ENCODE measurements at regions not wholly inside any gene's neighbourhood (a gene's known extent, or its start where the extent isn't known, plus 50 kb on each side); places are given as distances from the start of the nearest gene placed in this dataset.

GRCh38 chr12:126952096-126953007 lies 1314.6 kb upstream of the TMEM132C start:
- in situ Hi-C loops (cut with MboI) (no loop called here), intact Hi-C loops (cut with micrococcal nuclease; ENCODE audit: unreplicated experiment) (no loop called here)
- RAD21 ChIA-PET (ENCODE audit: unreplicated experiment) = no interaction called here
- SMC1A ChIA-PET (ENCODE audit: uncharacterized antibody, unreplicated experiment) = interaction anchor here (0.6 kb wide), 1 partner anchor 498 kb away, joined by 3 read pairs; no protein-coding TSS in a partner anchor
- Histone ChIP-seq H2AFZ (ENCODE audit: control insufficient read depth, low read depth, low read length) (no peak overlapping the region), H3K4me1 (ENCODE audit: control insufficient read depth, insufficient read depth, low read length) (no peaks in the 10 kb centered on the region), H3K36me3 (ENCODE audit: control insufficient read depth in 2 of 2, insufficient read depth in 2 of 2, low read length in 1 of 2) (no peaks in the 10 kb centered on the region), H3K9ac (ENCODE audit: control insufficient read depth, insufficient read depth, low read length) (no peak overlapping the region), H3K9me3 (replicated peaks; ENCODE audit: control insufficient read depth, insufficient read depth, low read length) (no peaks in the 10 kb centered on the region; the same call in 2 of the 3 replicates), H3K4me3 (no peak overlapping the region), H4K20me1 (ENCODE audit: control insufficient read depth, insufficient read depth) (no peaks in the 10 kb centered on the region), H3K27ac (ENCODE audit: control insufficient read depth, insufficient read depth) (no peak overlapping the region), H3K27me3 (replicated peaks in 1 of 2; ENCODE audit: control insufficient read depth in 2 of 2, insufficient read depth in 2 of 2, low read length in 1 of 2) (no peaks in the 10 kb centered on the region), H3K79me2 (ENCODE audit: control insufficient read depth, insufficient read depth, low read length) (no peaks in the 10 kb centered on the region), H3K4me2 (ENCODE audit: control insufficient read depth, insufficient read depth) (no peak overlapping the region)
- 28% methylated on average over 8 of the region's 8 CpGs for WGBS (ENCODE audit: insufficient coverage, insufficient replicate concordance, low lambda C conversion rate, missing lambda C conversion rate)
- POLR2A ChIA-PET = no interaction called here
- CTCF ChIA-PET = no interaction called here
- BruUV-seq (replicated peaks) = no TSS peak
- no peak for DNase-seq (ENCODE audit: low read depth, low spot score)
- FAIRE-seq = no peak
- no peak for ATAC-seq
- no peak for TF ChIP-seq HDAC2 (IDR thresholded peaks at IDR 0.05)
- no peak for TF ChIP-seq SRF (IDR thresholded peaks at IDR 0.05; ENCODE audit: low read depth in 2 of 2, low read length in 2 of 2)
- no peak for TF ChIP-seq CTCF (IDR thresholded peaks at IDR 0.05 in 2 of 3, conservative IDR thresholded peaks at IDR 0.05 in 1 of 3; ENCODE audit: control insufficient read depth in 2 of 3, extremely low read depth in 1 of 3, insufficient read depth in 1 of 3, low read depth in 3 of 3, low read length in 3 of 3)
- no peak for TF ChIP-seq TAF1 (IDR thresholded peaks at IDR 0.05; ENCODE audit: borderline replicate concordance, low read depth, low read length)
- TF ChIP-seq ZNF24 (IDR thresholded peaks at IDR 0.05) = no peak
- TF ChIP-seq TCF3 (IDR thresholded peaks at IDR 0.05; ENCODE audit: borderline replicate concordance, insufficient read depth, low read depth, low read length) = no peak
- no peak for TF ChIP-seq NFIC (IDR thresholded peaks at IDR 0.05; ENCODE audit: low read depth, low read length)
- TF ChIP-seq SP1 (IDR thresholded peaks at IDR 0.05; ENCODE audit: low read depth, low read length) = no peak
- TF ChIP-seq RFX5 (IDR thresholded peaks at IDR 0.05; ENCODE audit: low read depth, low read length) = no peak
- TF ChIP-seq EZH2 (IDR thresholded peaks at IDR 0.05; ENCODE audit: borderline replicate concordance, control insufficient read depth, low read depth, low read length) = no peak
- TF ChIP-seq ZNF592 (IDR thresholded peaks at IDR 0.05) = no peak
- TF ChIP-seq ETV6 (conservative IDR thresholded peaks at IDR 0.05 in 1 of 2, IDR thresholded peaks at IDR 0.05 in 1 of 2; ENCODE audit: borderline replicate concordance in 1 of 2, low read depth in 1 of 2) = no peak
- TF ChIP-seq RBBP5 (conservative IDR thresholded peaks at IDR 0.05) = no peak
- no peak for TF ChIP-seq BRCA1 (IDR thresholded peaks at IDR 0.05; ENCODE audit: low read depth, low read length)
- no peak for TF ChIP-seq ZBTB33 (IDR thresholded peaks at IDR 0.05)
- no peak for TF ChIP-seq SUZ12 (IDR thresholded peaks at IDR 0.05; ENCODE audit: unreplicated experiment)
